Natural killer cell (primary cell): ENCODE measurements at regions not wholly inside any gene's neighbourhood (a gene's known extent, or its start where the extent isn't known, plus 50 kb on each side); places are given as distances from the start of the nearest gene placed in this dataset.

Experiments used
- ATAC-seq, 3 donors: fragments of 150-1000 bp in 2 of 3; fragments of 200-7000 bp in 1 of 3; cut with Tn5 transposase; 1 replicate in 1 of 3; 2 replicates in 2 of 3; pipeline ENCODE4 v1.10.0; 2021; ENCODE audit warnings: mild to moderate bottlenecking in 2 of 3, moderate library complexity in 2 of 3
- DNase-seq, 2 donors: peaks; one replicate each; pipeline versions ENCODE4 v3.0.0 to v3.0.0-alpha.2; 2013 to 2021; ENCODE audit warnings: mixed read lengths in 1 of 2
- H3K27ac ChIP-seq: one replicate; pipeline ENCODE4 v1.5.1; 2013; ENCODE audit warnings: mild to moderate bottlenecking, low read length
- H3K27me3 ChIP-seq: one replicate; pipeline ENCODE4 v1.6.1; 2013; ENCODE audit warnings: low read length; ENCODE audit not compliant: control insufficient read depth, insufficient read depth
- H3K36me3 ChIP-seq: one replicate; pipeline ENCODE4 v1.6.1; 2013; ENCODE audit warnings: low read length; ENCODE audit not compliant: control insufficient read depth, insufficient read depth
- H3K4me1 ChIP-seq: one replicate; pipeline ENCODE4 v1.6.1; 2013; ENCODE audit warnings: low read length; ENCODE audit not compliant: control insufficient read depth, insufficient read depth
- H3K4me3 ChIP-seq: one replicate; pipeline ENCODE4 v1.5.1; 2013; ENCODE audit warnings: low read length
- H3K9me3 ChIP-seq: one replicate; pipeline ENCODE4 v1.6.1; 2013; ENCODE audit warnings: low read length; ENCODE audit not compliant: control insufficient read depth, insufficient read depth
- H3K27ac Mint-ChIP-seq, 2 donors: one replicate each; pipeline ENCODE4 v1.8.0; 2022; ENCODE audit warnings: mild to moderate bottlenecking in 2 of 2, mixed read lengths in 2 of 2, moderate library complexity in 1 of 2
- H3K27me3 Mint-ChIP-seq, 2 donors: one replicate each; pipeline ENCODE4 v1.8.0; 2022; ENCODE audit warnings: low read depth in 2 of 2, mixed read lengths in 2 of 2
- H3K36me3 Mint-ChIP-seq: one replicate; pipeline ENCODE4 v1.8.0; 2022; ENCODE audit warnings: mixed read lengths
- H3K4me1 Mint-ChIP-seq, 2 donors: one replicate each; pipeline ENCODE4 v1.8.0; 2022; ENCODE audit warnings: mixed read lengths in 2 of 2
- H3K4me3 Mint-ChIP-seq: one replicate; pipeline ENCODE4 v1.8.0; 2022; ENCODE audit warnings: mild to moderate bottlenecking, moderate library complexity, mixed read lengths
- H3K9me3 Mint-ChIP-seq, 2 donors: one replicate each; pipeline ENCODE4 v1.8.0; 2022; ENCODE audit warnings: mixed read lengths in 2 of 2
- CTCF ChIP-seq: fragments of 200-600 bp; IDR thresholded peaks from one replicate; pipeline ENCODE4 v1.8.0; 2022; ENCODE audit warnings: antibody characterized with exemption
- WGBS: methylation state at CpG from one replicate; pipeline ENCODE4 v1.1.7; 2013; ENCODE audit warnings: missing lambda C conversion rate; ENCODE audit not compliant: insufficient coverage; 5-methylcytosine and 5-hydroxymethylcytosine counted together
- intact Hi-C: fragments of 100-400 bp; cut with micrococcal nuclease; formaldehyde crosslinking; loops from one replicate; pipeline ENCODE4 v1.14.2; 2022

DNA sequence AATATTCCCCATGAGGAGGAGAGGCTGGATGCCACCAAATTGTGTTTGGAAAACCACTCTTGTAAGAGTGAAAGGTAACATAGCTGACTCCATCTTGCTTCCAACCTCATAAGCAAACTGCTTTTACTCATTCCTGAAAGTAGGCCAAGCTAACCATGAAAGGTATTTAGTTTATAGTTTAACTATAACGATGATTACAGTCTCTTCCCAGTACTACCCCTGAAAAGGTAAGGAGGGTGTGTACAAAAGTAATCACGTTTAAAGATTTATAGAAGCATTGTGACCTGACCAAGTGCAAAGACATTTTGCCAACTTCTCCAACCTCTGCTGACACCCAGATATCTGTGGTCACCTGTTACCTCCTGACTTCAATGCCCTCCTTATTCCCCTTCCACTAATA is 122.6 kb downstream of the CD8B2 start:
- no peaks in the 10 kb centered on the region for H3K36me3 Mint-ChIP-seq
- Histone ChIP-seq H3K36me3 (no peaks in the 10 kb centered on the region), H3K4me1 (no peaks in the 10 kb centered on the region), H3K27me3 (no peaks in the 10 kb centered on the region), H3K9me3 (peaks cover 4% of the 10 kb centered on the region), H3K27ac (no peak overlapping the region), H3K4me3 (no peak overlapping the region)
- H3K4me1 Mint-ChIP-seq = no peaks in the 10 kb centered on the region
- H3K4me3 Mint-ChIP-seq = no peak overlapping the region
- intact Hi-C loops = no loop called here
- no peak for TF ChIP-seq CTCF
- ATAC-seq (no peak), DNase-seq (no peak)
- no peaks in the 10 kb centered on the region for H3K27me3 Mint-ChIP-seq
- WGBS = 71% methylated on average over 1 of the region's 2 CpGs
- no peak overlapping the region for H3K27ac Mint-ChIP-seq
- peaks cover 0 to 2% of the 10 kb centered on the region in 2 donors for H3K9me3 Mint-ChIP-seq

DNA sequence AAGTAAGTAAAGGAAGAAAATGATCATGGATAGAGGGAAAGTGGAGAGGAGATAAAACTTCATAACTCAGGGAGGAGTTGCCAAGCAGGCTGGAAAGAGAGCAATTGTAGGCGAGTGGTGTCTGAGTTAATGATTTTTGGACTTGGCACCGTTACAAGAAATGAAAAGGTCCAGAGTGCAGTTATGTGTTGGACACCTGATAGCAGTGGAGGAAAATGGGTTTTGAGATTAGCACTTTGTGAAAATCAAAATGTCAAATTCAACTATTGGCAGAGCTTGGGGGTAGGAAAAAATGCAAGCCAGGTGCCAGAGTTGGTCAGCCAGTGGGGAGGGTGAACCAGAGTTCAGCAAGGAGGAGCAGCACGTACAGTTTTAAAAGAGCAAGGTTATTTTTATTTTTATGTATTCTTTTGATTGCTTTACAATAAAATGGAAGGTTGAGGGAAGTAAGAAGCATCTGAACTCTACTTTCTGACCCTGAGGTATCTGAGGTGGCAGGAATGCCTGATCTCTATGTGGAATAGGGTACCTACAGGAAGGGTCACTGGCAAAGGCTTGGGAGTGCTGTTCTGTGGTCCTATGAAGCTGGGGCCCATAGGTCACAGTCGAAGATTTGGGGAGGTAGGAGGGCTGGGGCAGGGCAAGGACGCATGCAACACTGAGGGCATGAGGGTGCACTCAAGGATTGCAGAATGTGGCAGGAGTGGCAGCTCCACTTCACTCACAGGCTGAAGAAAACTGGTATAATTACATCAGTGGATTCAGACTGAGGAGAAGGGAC is 127.5 kb downstream of the CD8B2 start:
- Histone ChIP-seq H3K27ac (no peak overlapping the region), H3K4me1 (no peaks in the 10 kb centered on the region), H3K4me3 (no peak overlapping the region), H3K36me3 (no peaks in the 10 kb centered on the region), H3K9me3 (peaks cover 4% of the 10 kb centered on the region), H3K27me3 (no peaks in the 10 kb centered on the region)
- Mint-ChIP-seq H3K36me3 (no peaks in the 10 kb centered on the region), H3K27me3 (peaks cover 0 to 3% of the 10 kb centered on the region in 2 donors), H3K9me3 (peaks cover 3 to 4% of the 10 kb centered on the region in 2 donors), H3K4me1 (no peaks in the 10 kb centered on the region), H3K4me3 (no peak overlapping the region), H3K27ac (no peak overlapping the region)
- DNase-seq (no peak), ATAC-seq (no peak)
- TF ChIP-seq CTCF = no peak
- intact Hi-C loops = no loop called here
- 77% methylated on average over 5 of the region's 5 CpGs for WGBS

DNA sequence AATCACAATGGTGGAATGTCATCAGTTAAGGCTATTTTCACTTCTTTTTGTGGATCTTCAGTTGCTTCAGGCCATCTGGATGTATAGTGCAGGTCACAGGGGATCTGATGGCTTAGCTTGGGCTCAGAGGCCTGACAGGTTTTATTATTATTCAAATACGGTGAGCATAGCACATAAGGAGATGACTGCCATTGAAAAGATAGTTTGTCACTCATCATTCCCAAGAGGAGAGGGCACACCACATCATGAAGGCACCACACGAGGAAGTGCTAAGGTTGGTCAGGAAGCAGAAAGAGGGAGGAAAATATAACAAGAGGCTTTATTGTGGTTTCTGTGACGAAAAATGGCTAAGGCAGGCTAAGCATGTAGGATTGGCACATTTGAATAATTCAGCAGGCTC is 131.4 kb downstream of the CD8B2 start:
- Mint-ChIP-seq H3K4me1 (no peaks in the 10 kb centered on the region), H3K27ac (no peak overlapping the region), H3K27me3 (peaks cover 0 to 3% of the 10 kb centered on the region in 2 donors), H3K4me3 (no peak overlapping the region), H3K36me3 (no peaks in the 10 kb centered on the region), H3K9me3 (peaks cover 3 to 5% of the 10 kb centered on the region in 2 donors)
- Histone ChIP-seq H3K4me3 (no peak overlapping the region), H3K27me3 (no peaks in the 10 kb centered on the region), H3K4me1 (no peaks in the 10 kb centered on the region), H3K9me3 (no peaks in the 10 kb centered on the region), H3K36me3 (no peaks in the 10 kb centered on the region), H3K27ac (no peak overlapping the region)
- intact Hi-C loops = no loop called here
- WGBS = 67% methylated on average over 3 of the region's 3 CpGs
- ATAC-seq (no peak), DNase-seq (no peak)
- TF ChIP-seq CTCF = no peak

DNA sequence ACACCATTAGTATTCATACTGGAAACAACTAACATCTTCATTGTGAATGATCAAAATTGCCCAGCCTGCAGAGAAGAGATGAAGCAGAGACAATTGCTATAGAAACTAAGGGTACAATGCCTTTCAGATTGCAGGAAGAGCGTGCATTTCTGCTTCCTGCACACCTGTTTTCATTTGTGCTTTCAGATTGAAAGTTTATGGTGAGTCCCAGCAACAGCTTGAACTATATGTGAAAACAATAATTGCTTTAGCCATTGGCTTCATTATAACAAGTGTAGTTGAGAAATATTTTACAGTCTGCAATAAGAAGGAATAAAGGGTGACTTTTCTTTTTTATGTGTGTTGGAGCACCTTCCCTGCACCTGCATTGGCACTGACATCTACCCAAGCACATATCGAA is 136.3 kb downstream of the CD8B2 start:
- H3K4me1 ChIP-seq = no peaks in the 10 kb centered on the region
- no peak overlapping the region for H3K4me3 ChIP-seq
- intact Hi-C loops = no loop called here
- no peak for DNase-seq
- Mint-ChIP-seq H3K27me3 (no peaks in the 10 kb centered on the region), H3K27ac (no peak overlapping the region), H3K9me3 (peaks cover 0 to 4% of the 10 kb centered on the region in 2 donors), H3K36me3 (no peaks in the 10 kb centered on the region), H3K4me3 (no peak overlapping the region), H3K4me1 (no peaks in the 10 kb centered on the region)
- 65% methylated on average over 1 of the region's 2 CpGs for WGBS
- H3K27ac ChIP-seq = no peak overlapping the region
- no peaks in the 10 kb centered on the region for H3K36me3 ChIP-seq
- H3K27me3 ChIP-seq = no peaks in the 10 kb centered on the region
- TF ChIP-seq CTCF = no peak
- ATAC-seq = no peak
- H3K9me3 ChIP-seq = peaks cover 11% of the 10 kb centered on the region
